ENCODE measurements at regions not wholly inside any gene's neighbourhood (a gene's known extent, or its start where the extent isn't known, plus 50 kb on each side); places are given as distances from the start of the nearest gene placed in this dataset.
"Not testable (repeated sequence)": the region's sequence is repeated elsewhere in the genome, so short reads cannot be mapped to it uniquely, and the experiment has no call there.

GRCh38 chr6:141203902-141204575 is 928.7 kb upstream of the GJE1 start:
- DNase-seq: no peak

- no peak for DNase-seq
These were observed 930.1 kb upstream of the GJE1 start for GRCh38 chr6:141202626-141203025.

- DNase-seq: no peak
These were observed 933.7 kb upstream of the GJE1 start for GRCh38 chr6:141199074-141199473.

- DNase-seq: no peak
These were observed 937.4 kb upstream of the GJE1 start for GRCh38 chr6:141195251-141195832.

- no peak for DNase-seq
These were observed 949.4 kb upstream of the GJE1 start for GRCh38 chr6:141183368-141183767.

- DNase-seq: not testable (repeated sequence)
These were observed 957.3 kb upstream of the GJE1 start for GRCh38 chr6:141175458-141175857.

- no peak for DNase-seq
These were observed 957.8 kb upstream of the GJE1 start for GRCh38 chr6:141174932-141175331.

- DNase-seq: no peak
These were observed 959.2 kb upstream of the GJE1 start for GRCh38 chr6:141173529-141173928.

- no peak for DNase-seq
These were observed 963.3 kb upstream of the GJE1 start for GRCh38 chr6:141169419-141169818.

GRCh38 chr6:141167945-141168344 is 964.8 kb upstream of the GJE1 start:
- no peak for DNase-seq

GRCh38 chr6:141165002-141165665 is 967.6 kb upstream of the GJE1 start:
- no peak for DNase-seq

- no peak for DNase-seq
These were observed 968.5 kb upstream of the GJE1 start for GRCh38 chr6:141164042-141164743.

GRCh38 chr6:141163107-141163506 is 969.6 kb upstream of the GJE1 start:
- DNase-seq: no peak

- no peak for DNase-seq
These were observed 974.0 kb upstream of the GJE1 start for GRCh38 chr6:141158740-141159139.

GRCh38 chr6:141153563-141153962 is 979.2 kb upstream of the GJE1 start:
- DNase-seq: no peak

GRCh38 chr6:141152951-141153350 is 979.8 kb upstream of the GJE1 start:
- DNase-seq: no peak

- DNase-seq: no peak
These were observed 980.9 kb upstream of the GJE1 start for GRCh38 chr6:141151710-141152417.

- DNase-seq: no peak
These were observed 990.9 kb upstream of the GJE1 start for GRCh38 chr6:141141870-141142269.

GRCh38 chr6:141140905-141141304 is 991.8 kb upstream of the GJE1 start:
- DNase-seq: no peak

GRCh38 chr6:141139461-141139860 is 993.3 kb upstream of the GJE1 start:
- DNase-seq: no peak

- no peak for DNase-seq
These were observed 998.0 kb upstream of the GJE1 start for GRCh38 chr6:141134723-141135122.

GRCh38 chr6:141133836-141134235 is 998.9 kb upstream of the GJE1 start:
- no peak for DNase-seq

GRCh38 chr6:141133346-141133745 is 999.4 kb upstream of the GJE1 start:
- DNase-seq: no peak
